Endothelial cell of umbilical vein (primary cell): ENCODE measurements at regions not wholly inside any gene's neighbourhood (a gene's known extent, or its start where the extent isn't known, plus 50 kb on each side); places are given as distances from the start of the nearest gene placed in this dataset.

ENCODE experiments used
- BruUV-seq: library from RNA; stranded (reverse); fragments of 400-500 nt; replicated peaks from 2 replicates; lab custom pipeline; 2021; lab: Mats Ljungman, UMichigan
- CTCF ChIA-PET: fragments of 300-600, 350-600 bp; sonication (Branson Sonifier 250); formaldehyde crosslinking; loops from one replicate; lab custom pipeline; 2021; ENCODE audit warnings: antibody characterized with exemption, inconsistent platforms; lab: Charles Lee
- POLR2A ChIA-PET: fragments of 300-600, 350-600 bp; sonication (Branson Sonifier 250); formaldehyde crosslinking; loops from one replicate; lab custom pipeline; 2021; ENCODE audit warnings: antibody characterized with exemption, inconsistent platforms; lab: Charles Lee
- DNase-seq: peaks from one replicate; pipeline ENCODE4 v3.0.0-alpha.2; 2011; ENCODE audit warnings: low read depth, low spot score
- FAIRE-seq: peaks from 2 replicates; lab custom pipeline; 2011; peaks lifted over from hg19 to GRCh38; lab: Jason Lieb, UNC
- H2AFZ ChIP-seq: 2 replicates; pipeline ENCODE4 v1.6.0; 2012; ENCODE audit warnings: low read depth, low read length, control low read depth, inconsistent platforms
- H3K27ac ChIP-seq: 2 replicates; pipeline ENCODE4 v1.5.1; 2011; ENCODE audit warnings: low read depth, mild to moderate bottlenecking, control low read depth, low read length, moderate library complexity; ENCODE audit not compliant: insufficient read depth
- H3K27me3 ChIP-seq, 2 experiments: 2 replicates each; pipeline versions ENCODE4 v1.6.0 to v1.6.1; 2011; ENCODE audit warnings: low read length in 2 of 2, mixed read lengths in 1 of 2; ENCODE audit not compliant: control insufficient read depth in 2 of 2, insufficient read depth in 2 of 2
- H3K36me3 ChIP-seq, 2 experiments: 2 replicates in 1 of 2; 3 replicates in 1 of 2; pipeline ENCODE4 v1.5.1; 2011; ENCODE audit warnings: low read length in 2 of 2, mild to moderate bottlenecking in 1 of 2, moderate library complexity in 1 of 2; ENCODE audit not compliant: control insufficient read depth in 2 of 2, insufficient read depth in 2 of 2; ENCODE audit errors: extremely low read depth in 1 of 2
- H3K4me1 ChIP-seq: 3 replicates; pipeline ENCODE4 v1.5.1; 2011; ENCODE audit warnings: mild to moderate bottlenecking, low read length; ENCODE audit not compliant: control insufficient read depth, insufficient read depth; ENCODE audit errors: extremely low read depth
- H3K4me2 ChIP-seq: 2 replicates; pipeline ENCODE4 v1.6.1; 2011; ENCODE audit warnings: low read length, control low read depth, mixed read lengths; ENCODE audit not compliant: insufficient read depth
- H3K4me3 ChIP-seq, 3 experiments: fragments of 200-600 bp in 1 of 3; sonication (generic), shearing (Covaris generic) in 1 of 3; replicated peaks in 1 of 3; 2 replicates each; pipeline ENCODE4 v1.5.1; 2011 to 2016; ENCODE audit warnings: control low read depth in 3 of 3, low read length in 3 of 3, mild to moderate bottlenecking in 2 of 3, inconsistent platforms in 1 of 3, low read depth in 1 of 3, moderate library complexity in 1 of 3; ENCODE audit not compliant: insufficient read depth in 1 of 3
- H3K79me2 ChIP-seq: 2 replicates; pipeline ENCODE4 v1.6.0; 2012; ENCODE audit warnings: low read length, inconsistent platforms; ENCODE audit not compliant: control insufficient read depth, insufficient read depth
- H3K9ac ChIP-seq: replicated peaks from 2 replicates; pipeline ENCODE3; 2011; ENCODE audit warnings: low read length, control low read depth; ENCODE audit not compliant: insufficient read depth; ENCODE audit errors: extremely low read depth
- H3K9me1 ChIP-seq: replicated peaks from 3 replicates; pipeline ENCODE4 v1.6.0; 2011; ENCODE audit warnings: mild to moderate bottlenecking, low read length; ENCODE audit not compliant: control insufficient read depth, insufficient read depth; ENCODE audit errors: extremely low read depth
- H3K9me3 ChIP-seq: replicated peaks from 2 replicates; pipeline ENCODE4 v1.5.1; 2012; ENCODE audit warnings: low read length, inconsistent platforms; ENCODE audit not compliant: control insufficient read depth, insufficient read depth
- H4K20me1 ChIP-seq: replicated peaks from 2 replicates; pipeline ENCODE3; 2011; ENCODE audit warnings: mild to moderate bottlenecking, low read length; ENCODE audit not compliant: control insufficient read depth, insufficient read depth; ENCODE audit errors: extremely low read depth
- CTCF ChIP-seq, 2 donors: IDR thresholded peaks; 1 replicate in 1 of 2; 2 replicates in 1 of 2; pipeline ENCODE4 v1.5.1; 2011; ENCODE audit warnings: low read length in 2 of 2, mild to moderate bottlenecking in 2 of 2, moderate library complexity in 2 of 2, control low read depth in 1 of 2, inconsistent platforms in 1 of 2, low read depth in 1 of 2; ENCODE audit not compliant: insufficient read depth in 1 of 2; ENCODE audit errors: extremely low read depth in 1 of 2
- EZH2 ChIP-seq: IDR thresholded peaks from 2 replicates; pipeline ENCODE4 v1.6.1; 2012; ENCODE audit warnings: borderline replicate concordance, low read depth, mild to moderate bottlenecking, moderate library complexity, low read length, inconsistent platforms; ENCODE audit not compliant: severe bottlenecking
- FOS ChIP-seq: IDR thresholded peaks from 2 replicates; pipeline ENCODE4 v1.6.1; 2011; ENCODE audit warnings: mild to moderate bottlenecking, low read length, moderate library complexity, borderline replicate concordance; ENCODE audit not compliant: insufficient read depth
- GATA2 ChIP-seq: IDR thresholded peaks from 2 replicates; pipeline ENCODE4 v1.7.0; 2011; ENCODE audit warnings: low read depth, mild to moderate bottlenecking, moderate library complexity, mixed read lengths, low read length; ENCODE audit not compliant: insufficient read length, insufficient read depth
- JUN ChIP-seq: IDR thresholded peaks from 2 replicates; pipeline ENCODE4 v1.6.1; 2011; ENCODE audit warnings: borderline replicate concordance, low read depth; ENCODE audit not compliant: insufficient read length, insufficient read depth
- MAX ChIP-seq: IDR thresholded peaks from 2 replicates; pipeline ENCODE4 v1.6.1; 2011; ENCODE audit not compliant: insufficient read depth, insufficient read length
- MYC ChIP-seq: IDR thresholded peaks from one replicate; pipeline ENCODE4 v1.6.1; 2011; ENCODE audit warnings: mild to moderate bottlenecking, low read depth, low read length
- POLR2A ChIP-seq: IDR thresholded peaks from 2 replicates; pipeline ENCODE4 v1.6.1; 2012; ENCODE audit warnings: low read depth, mild to moderate bottlenecking, control low read depth, low read length
- POLR2AphosphoS5 ChIP-seq: IDR thresholded peaks from 2 replicates; pipeline ENCODE4 v1.6.1; 2012; ENCODE audit warnings: low read depth, mild to moderate bottlenecking, control low read depth, low read length, moderate library complexity; ENCODE audit not compliant: insufficient read depth
- dilution Hi-C: fragments of 300-500 bp; cut with MboI; formaldehyde crosslinking; loops from one replicate; pipeline ENCODE4 v1.15.0; 2019; ENCODE audit warnings: low sequenced_read_pairs; ENCODE audit not compliant: extremely low pct_ligation_motif_present
- intact Hi-C: fragments of 100-400 bp; cut with micrococcal nuclease; formaldehyde crosslinking; loops from one replicate; pipeline ENCODE4 v1.10.0; 2022

- Histone ChIP-seq H4K20me1 (no peaks in the 10 kb centered on the region), H3K9me1 (no peaks in the 10 kb centered on the region), H3K4me3 (no peak overlapping the region), H3K4me1 (no peaks in the 10 kb centered on the region), H2AFZ (no peak overlapping the region), H3K4me2 (no peak overlapping the region), H3K9me3 (no peaks in the 10 kb centered on the region), H3K36me3 (no peaks in the 10 kb centered on the region), H3K79me2 (no peaks in the 10 kb centered on the region), H3K9ac (no peak overlapping the region), H3K27ac (no peak overlapping the region), H3K27me3 (no peaks in the 10 kb centered on the region)
- intact Hi-C loops: loop anchor here (10.0 kb wide), 1 partner anchor 499 kb away; no protein-coding TSS in a partner anchor
- POLR2A ChIA-PET: no interaction called here
- BruUV-seq: no TSS peak
- TF ChIP-seq MAX (no peak), POLR2AphosphoS5 (no peak), POLR2A (no peak), JUN (no peak), GATA2 (no peak), EZH2 (no peak), MYC (no peak), CTCF (IDR thresholded peaks at IDR 0.05; ENCODE audit: extremely low read depth in 1 of 2, insufficient read depth in 1 of 2, low read depth in 1 of 2, low read length in 2 of 2) (no peak), FOS (no peak)
- FAIRE-seq: no peak
- dilution Hi-C loops: no loop called here
- DNase-seq: no peak
- CTCF ChIA-PET: interaction anchor here (0.7 kb wide), 1 partner anchor 1587 kb away, joined by 3 read pairs; no protein-coding TSS in a partner anchor
Measured at GRCh38 chr18:43625582-43625981, 348.3 kb upstream of the SYT4 start.
